GM12891 (cell line): ENCODE measurements at regions not wholly inside any gene's neighbourhood (a gene's known extent, or its start where the extent isn't known, plus 50 kb on each side); places are given as distances from the start of the nearest gene placed in this dataset.

ENCODE experiments used
- POLR2A ChIP-seq: IDR thresholded peaks from 2 replicates; pipeline ENCODE4 v1.6.1; 2011; ENCODE audit warnings: low read depth, low read length, control low read depth
- POLR2AphosphoS5 ChIP-seq: IDR thresholded peaks from 2 replicates; pipeline ENCODE4 v1.6.1; 2011; ENCODE audit warnings: low read depth, low read length, control low read depth
- POU2F2 ChIP-seq: IDR thresholded peaks from 2 replicates; pipeline ENCODE4 v1.6.1; 2011; ENCODE audit warnings: low read depth, mild to moderate bottlenecking, control low read depth, low read length, moderate library complexity
- SPI1 ChIP-seq: IDR thresholded peaks from 2 replicates; pipeline ENCODE4 v1.6.1; 2011; ENCODE audit warnings: low read depth, low read length, control low read depth
- TAF1 ChIP-seq: IDR thresholded peaks from 2 replicates; pipeline ENCODE4 v1.6.1; 2011; ENCODE audit warnings: low read depth, low read length, control low read depth

GRCh38 chr5:88391991-88392390 lies 123.3 kb upstream of the TMEM161B start:
- no peak for TF ChIP-seq POLR2A
- TF ChIP-seq POLR2AphosphoS5 = no peak
- TF ChIP-seq TAF1 = no peak
- TF ChIP-seq SPI1 = no peak
- no peak for TF ChIP-seq POU2F2
